OCI-LY1 (cell line): ENCODE measurements at regions not wholly inside any gene's neighbourhood (a gene's known extent, or its start where the extent isn't known, plus 50 kb on each side); places are given as distances from the start of the nearest gene placed in this dataset.
"Not testable (repeated sequence)": the region's sequence is repeated elsewhere in the genome, so short reads cannot be mapped to it uniquely, and the experiment has no call there.

Source experiments
- H2AFZ ChIP-seq: fragments of 200-600 bp; sonication (generic), shearing (Covaris generic); 2 replicates; pipeline ENCODE4 v1.6.0; 2014; ENCODE audit warnings: antibody characterized with exemption, mild to moderate bottlenecking, low read length
- H3F3A ChIP-seq: fragments of 200-600 bp; sonication (generic), shearing (Covaris generic); 2 replicates; pipeline ENCODE4 v1.6.0; 2014; ENCODE audit warnings: mild to moderate bottlenecking, antibody characterized with exemption, low read length, moderate library complexity; ENCODE audit not compliant: insufficient read depth
- H3K27ac ChIP-seq: fragments of 200-600 bp; sonication (generic); 2 replicates; pipeline ENCODE4 v1.5.1; 2014; ENCODE audit warnings: low read length, mixed run types, mild to moderate bottlenecking, low read depth; ENCODE audit not compliant: poor library complexity, severe bottlenecking
- H3K27me3 ChIP-seq: fragments of 200-600 bp; sonication (generic); 2 replicates; pipeline ENCODE4 v1.6.0; 2014; ENCODE audit warnings: antibody characterized with exemption, mild to moderate bottlenecking, low read length, moderate library complexity; ENCODE audit not compliant: insufficient read depth
- H3K36me3 ChIP-seq: fragments of 200-600 bp; sonication (generic); 2 replicates; pipeline ENCODE4 v1.6.1; 2014; ENCODE audit warnings: mild to moderate bottlenecking, antibody characterized with exemption, low read length, moderate library complexity, mixed read lengths; ENCODE audit not compliant: insufficient read depth
- H3K4me1 ChIP-seq: fragments of 200-600 bp; sonication (generic); 2 replicates; pipeline ENCODE4 v1.5.1; 2014; ENCODE audit warnings: mild to moderate bottlenecking, low read length, moderate library complexity; ENCODE audit not compliant: insufficient read depth, severe bottlenecking
- H3K4me2 ChIP-seq: fragments of 200-600 bp; sonication (generic), shearing (Covaris generic); 2 replicates; pipeline ENCODE4 v1.6.1; 2014; ENCODE audit warnings: low read length
- H3K4me3 ChIP-seq: fragments of 200-600 bp; sonication (generic); 2 replicates; pipeline ENCODE4 v1.5.1; 2014; ENCODE audit warnings: low read length, low read depth, mild to moderate bottlenecking, mixed read lengths; ENCODE audit not compliant: poor library complexity, severe bottlenecking
- H3K79me2 ChIP-seq: fragments of 200-600 bp; shearing (Covaris generic); 2 replicates; pipeline ENCODE4 v1.6.1; 2016; ENCODE audit warnings: mixed run types, low read length, mixed read lengths; ENCODE audit not compliant: insufficient read depth
- H3K9ac ChIP-seq: fragments of 200-600 bp; sonication (generic), shearing (Covaris generic); 2 replicates; pipeline ENCODE4 v1.6.1; 2014; ENCODE audit warnings: mild to moderate bottlenecking, low read length, mixed read lengths
- H3K9me2 ChIP-seq: fragments of 200-600 bp; sonication (generic), shearing (Covaris generic); 2 replicates; pipeline ENCODE4 v1.6.1; 2014; ENCODE audit warnings: low read depth, mild to moderate bottlenecking, low read length, mixed read lengths
- H3K9me3 ChIP-seq: fragments of 200-600 bp; shearing (Covaris generic); 2 replicates; pipeline ENCODE4 v1.6.1; 2014; ENCODE audit warnings: low read length, mixed read lengths
- H4K20me1 ChIP-seq: fragments of 200-600 bp; sonication (generic), shearing (Covaris generic); 2 replicates; pipeline ENCODE4 v1.6.0; 2016; ENCODE audit warnings: mild to moderate bottlenecking, low read length; ENCODE audit not compliant: insufficient read depth
- CTCF ChIP-seq: fragments of 200-600 bp; sonication (generic), shearing (Covaris generic); IDR thresholded peaks from 2 replicates; pipeline ENCODE4 v1.5.1; 2017; ENCODE audit warnings: mild to moderate bottlenecking, antibody characterized with exemption, low read length, moderate library complexity, mixed read lengths
- EZH2 ChIP-seq: fragments of 200-600 bp; sonication (generic), shearing (Covaris generic); IDR thresholded peaks from 2 replicates; pipeline ENCODE4 v1.8.0; 2017; ENCODE audit warnings: borderline replicate concordance, mixed run types, mild to moderate bottlenecking, antibody characterized with exemption, low read length, moderate library complexity, mixed read lengths

GRCh38 chr1:191504999-191505398, 653.3 kb upstream of the RGS18 start:
- H3K9me3 ChIP-seq, result no peaks in the 10 kb centered on the region
- H3K36me3 ChIP-seq, result no peaks in the 10 kb centered on the region
- no peaks in the 10 kb centered on the region for H3K27me3 ChIP-seq
- H3K9me2 ChIP-seq, result no peaks in the 10 kb centered on the region
- TF ChIP-seq CTCF (no peak), EZH2 (no peak)
- H3F3A ChIP-seq, result no peaks in the 10 kb centered on the region; the same call in 1 of the 2 replicates
- H3K4me2 ChIP-seq, result no peak overlapping the region
- H3K4me1 ChIP-seq, result no peaks in the 10 kb centered on the region
- H3K79me2 ChIP-seq, result no peaks in the 10 kb centered on the region
- H3K9ac ChIP-seq, result no peak overlapping the region
- no peak overlapping the region for H3K27ac ChIP-seq
- H2AFZ ChIP-seq, result no peak overlapping the region
- no peak overlapping the region for H3K4me3 ChIP-seq
- no peaks in the 10 kb centered on the region for H4K20me1 ChIP-seq

- no peak overlapping the region for H2AFZ ChIP-seq
- H3F3A ChIP-seq, result no peaks in the 10 kb centered on the region; the same call in 1 of the 2 replicates
- H3K79me2 ChIP-seq, result no peaks in the 10 kb centered on the region
- H4K20me1 ChIP-seq, result no peaks in the 10 kb centered on the region
- no peaks in the 10 kb centered on the region for H3K9me3 ChIP-seq
- no peaks in the 10 kb centered on the region for H3K27me3 ChIP-seq
- H3K27ac ChIP-seq, result no peak overlapping the region
- no peak overlapping the region for H3K4me2 ChIP-seq
- H3K9me2 ChIP-seq, result no peaks in the 10 kb centered on the region
- no peaks in the 10 kb centered on the region for H3K36me3 ChIP-seq
- H3K9ac ChIP-seq, result no peak overlapping the region
- H3K4me1 ChIP-seq, result no peaks in the 10 kb centered on the region
- no peak overlapping the region for H3K4me3 ChIP-seq
- no peak for TF ChIP-seq CTCF
- TF ChIP-seq EZH2, result no peak
Observed at GRCh38 chr1:191508239-191508638, 650.0 kb upstream of the RGS18 start.

- not testable (repeated sequence) for H3K4me1 ChIP-seq, H3K79me2 ChIP-seq, H3K9ac ChIP-seq, H3K4me3 ChIP-seq, H3K27ac ChIP-seq, H2AFZ ChIP-seq, H3K36me3 ChIP-seq, H4K20me1 ChIP-seq, H3K27me3 ChIP-seq, H3K4me2 ChIP-seq, H3K9me3 ChIP-seq, H3F3A ChIP-seq, H3K9me2 ChIP-seq
Observed at GRCh38 chr1:191511480-191511879, 646.8 kb upstream of the RGS18 start.

GRCh38 chr1:191517826-191518225, 640.4 kb upstream of the RGS18 start:
- Histone ChIP-seq H3K9ac (no peak overlapping the region), H3K27ac (no peak overlapping the region), H4K20me1 (no peaks in the 10 kb centered on the region), H3K27me3 (no peaks in the 10 kb centered on the region), H3K4me3 (no peak overlapping the region), H3K9me3 (no peaks in the 10 kb centered on the region), H3K4me2 (no peak overlapping the region), H3K4me1 (no peaks in the 10 kb centered on the region), H3F3A (no peaks in the 10 kb centered on the region), H2AFZ (no peak overlapping the region), H3K79me2 (no peaks in the 10 kb centered on the region), H3K36me3 (no peaks in the 10 kb centered on the region), H3K9me2 (no peaks in the 10 kb centered on the region)
- TF ChIP-seq EZH2, result no peak
- no peak for TF ChIP-seq CTCF
